SU-DHL-6 (cell line): ENCODE measurements at regions not wholly inside any gene's neighbourhood (a gene's known extent, or its start where the extent isn't known, plus 50 kb on each side); places are given as distances from the start of the nearest gene placed in this dataset.

ENCODE experiments used
- H2AFZ ChIP-seq: fragments of 200-600 bp; sonication (generic); 2 replicates; pipeline ENCODE4 v1.6.1; 2014; ENCODE audit warnings: low read depth, mild to moderate bottlenecking, moderate library complexity, mixed read lengths, antibody characterized with exemption, low read length; ENCODE audit not compliant: severe bottlenecking
- H3F3A ChIP-seq: fragments of 200-600 bp; shearing (Covaris generic); 2 replicates; pipeline ENCODE4 v1.6.0; 2016; ENCODE audit warnings: antibody characterized with exemption, mild to moderate bottlenecking; ENCODE audit not compliant: insufficient read depth
- H3K27ac ChIP-seq: fragments of 200-600 bp; sonication (generic); 2 replicates; pipeline ENCODE4 v1.5.1; 2016; ENCODE audit warnings: low read depth, mild to moderate bottlenecking, low read length, moderate library complexity, mixed read lengths
- H3K27me3 ChIP-seq: fragments of 200-600 bp; sonication (generic), shearing (Covaris generic); 2 replicates; pipeline ENCODE4 v1.6.0; 2014; ENCODE audit warnings: mild to moderate bottlenecking, low read length
- H3K36me3 ChIP-seq: fragments of 200-600 bp; sonication (generic); 2 replicates; pipeline ENCODE4 v1.6.1; 2014; ENCODE audit warnings: mild to moderate bottlenecking, low read length, mixed read lengths
- H3K4me2 ChIP-seq: fragments of 300-600, 200-600 bp; shearing (Covaris generic), sonication (generic); 2 replicates; pipeline ENCODE4 v1.6.0; 2014; ENCODE audit warnings: low read length, low read depth, mild to moderate bottlenecking; ENCODE audit not compliant: poor library complexity, severe bottlenecking
- H3K4me3 ChIP-seq: fragments of 200-600 bp; sonication (generic); 2 replicates; pipeline ENCODE4 v1.5.1; 2014; ENCODE audit warnings: antibody characterized with exemption, low read length, mild to moderate bottlenecking, mixed read lengths; ENCODE audit not compliant: insufficient read depth, poor library complexity, severe bottlenecking
- H3K79me2 ChIP-seq: fragments of 200-600 bp; sonication (generic); 2 replicates; pipeline ENCODE4 v1.6.1; 2014; ENCODE audit warnings: mild to moderate bottlenecking, low read length, moderate library complexity; ENCODE audit not compliant: insufficient read depth
- H3K9ac ChIP-seq: fragments of 200-600 bp; sonication (generic); 2 replicates; pipeline ENCODE4 v1.7.0; 2014; ENCODE audit warnings: mild to moderate bottlenecking, low read length
- H3K9me2 ChIP-seq: fragments of 200-600 bp; sonication (generic); replicated peaks from 2 replicates; pipeline ENCODE4 v1.6.1; 2014; ENCODE audit warnings: low read length; ENCODE audit not compliant: insufficient read depth
- H3K9me3 ChIP-seq: fragments of 200-600 bp; sonication (generic); 2 replicates; pipeline ENCODE4 v1.6.1; 2014; ENCODE audit warnings: low read length, mixed read lengths; ENCODE audit not compliant: insufficient read depth
- H4K20me1 ChIP-seq: fragments of 200-600 bp; sonication (generic); 2 replicates; pipeline ENCODE4 v1.6.1; 2014; ENCODE audit warnings: low read depth, mild to moderate bottlenecking, antibody characterized with exemption, low read length, moderate library complexity, mixed read lengths
- EZH2phosphoT487 ChIP-seq: fragments of 200-600 bp; sonication (generic), shearing (Covaris generic); conservative IDR thresholded peaks from 2 replicates; pipeline ENCODE4 v1.6.1; 2018; ENCODE audit warnings: mild to moderate bottlenecking, antibody characterized with exemption, low read length, moderate library complexity, mixed read lengths
- TF ChIP-seq, protein P1 (sequence below): fragments of 200-600 bp; sonication (generic); IDR thresholded peaks from one replicate; pipeline ENCODE4 v1.5.1; 2017; ENCODE audit warnings: antibody characterized with exemption, mild to moderate bottlenecking, low read length, moderate library complexity; ENCODE audit not compliant: insufficient read depth, poor library complexity, severe bottlenecking

DNA sequence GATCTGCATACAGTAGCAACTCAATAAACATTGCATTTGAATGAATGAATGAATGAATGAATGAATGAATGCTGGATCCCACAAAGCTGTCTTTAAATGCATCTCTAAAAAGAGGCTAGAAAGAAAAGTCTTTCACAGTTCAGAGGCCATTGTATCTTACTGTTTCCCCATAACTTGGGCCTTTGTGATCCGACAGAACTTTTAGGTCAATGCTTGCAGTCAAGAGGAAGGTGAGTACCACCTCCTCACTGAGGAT lies 119.9 kb upstream of the COPS8 start:
- Histone ChIP-seq H3K4me3 (no peak overlapping the region), H3F3A (no peaks in the 10 kb centered on the region), H4K20me1 (no peaks in the 10 kb centered on the region), H3K27ac (no peak overlapping the region), H3K9ac (no peak overlapping the region), H3K27me3 (no peaks in the 10 kb centered on the region), H3K4me2 (no peak overlapping the region), H3K36me3 (no peaks in the 10 kb centered on the region), H3K79me2 (no peaks in the 10 kb centered on the region), H3K9me3 (no peaks in the 10 kb centered on the region), H3K9me2 (no peaks in the 10 kb centered on the region), H2AFZ (no peak overlapping the region)
- TF ChIP-seq, protein P1, sequence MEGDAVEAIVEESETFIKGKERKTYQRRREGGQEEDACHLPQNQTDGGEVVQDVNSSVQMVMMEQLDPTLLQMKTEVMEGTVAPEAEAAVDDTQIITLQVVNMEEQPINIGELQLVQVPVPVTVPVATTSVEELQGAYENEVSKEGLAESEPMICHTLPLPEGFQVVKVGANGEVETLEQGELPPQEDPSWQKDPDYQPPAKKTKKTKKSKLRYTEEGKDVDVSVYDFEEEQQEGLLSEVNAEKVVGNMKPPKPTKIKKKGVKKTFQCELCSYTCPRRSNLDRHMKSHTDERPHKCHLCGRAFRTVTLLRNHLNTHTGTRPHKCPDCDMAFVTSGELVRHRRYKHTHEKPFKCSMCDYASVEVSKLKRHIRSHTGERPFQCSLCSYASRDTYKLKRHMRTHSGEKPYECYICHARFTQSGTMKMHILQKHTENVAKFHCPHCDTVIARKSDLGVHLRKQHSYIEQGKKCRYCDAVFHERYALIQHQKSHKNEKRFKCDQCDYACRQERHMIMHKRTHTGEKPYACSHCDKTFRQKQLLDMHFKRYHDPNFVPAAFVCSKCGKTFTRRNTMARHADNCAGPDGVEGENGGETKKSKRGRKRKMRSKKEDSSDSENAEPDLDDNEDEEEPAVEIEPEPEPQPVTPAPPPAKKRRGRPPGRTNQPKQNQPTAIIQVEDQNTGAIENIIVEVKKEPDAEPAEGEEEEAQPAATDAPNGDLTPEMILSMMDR = no peak
- no peak for TF ChIP-seq EZH2phosphoT487

DNA sequence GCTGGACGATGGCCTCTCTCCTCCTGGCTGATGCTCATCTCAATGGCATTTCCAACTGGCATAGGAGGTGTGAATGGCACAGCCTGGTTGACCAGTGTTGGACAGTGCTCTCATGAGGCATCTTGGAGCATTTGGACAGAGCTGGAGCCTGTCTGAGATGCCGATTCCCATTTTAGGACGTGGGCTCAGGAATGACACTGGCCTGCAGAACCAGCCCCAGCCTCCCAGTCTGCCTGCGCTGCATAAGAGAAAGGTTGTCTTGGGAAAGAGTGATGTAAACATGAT lies 118.2 kb upstream of the COPS8 start:
- Histone ChIP-seq H3F3A (no peaks in the 10 kb centered on the region), H3K36me3 (no peaks in the 10 kb centered on the region), H3K4me2 (no peak overlapping the region), H3K27ac (no peak overlapping the region), H2AFZ (no peak overlapping the region), H3K9me2 (no peaks in the 10 kb centered on the region), H3K9ac (no peak overlapping the region), H3K4me3 (no peak overlapping the region), H3K9me3 (no peaks in the 10 kb centered on the region), H3K79me2 (no peaks in the 10 kb centered on the region), H3K27me3 (no peaks in the 10 kb centered on the region), H4K20me1 (no peaks in the 10 kb centered on the region)
- no peak for TF ChIP-seq EZH2phosphoT487
- TF ChIP-seq, protein P1 = no peak

DNA sequence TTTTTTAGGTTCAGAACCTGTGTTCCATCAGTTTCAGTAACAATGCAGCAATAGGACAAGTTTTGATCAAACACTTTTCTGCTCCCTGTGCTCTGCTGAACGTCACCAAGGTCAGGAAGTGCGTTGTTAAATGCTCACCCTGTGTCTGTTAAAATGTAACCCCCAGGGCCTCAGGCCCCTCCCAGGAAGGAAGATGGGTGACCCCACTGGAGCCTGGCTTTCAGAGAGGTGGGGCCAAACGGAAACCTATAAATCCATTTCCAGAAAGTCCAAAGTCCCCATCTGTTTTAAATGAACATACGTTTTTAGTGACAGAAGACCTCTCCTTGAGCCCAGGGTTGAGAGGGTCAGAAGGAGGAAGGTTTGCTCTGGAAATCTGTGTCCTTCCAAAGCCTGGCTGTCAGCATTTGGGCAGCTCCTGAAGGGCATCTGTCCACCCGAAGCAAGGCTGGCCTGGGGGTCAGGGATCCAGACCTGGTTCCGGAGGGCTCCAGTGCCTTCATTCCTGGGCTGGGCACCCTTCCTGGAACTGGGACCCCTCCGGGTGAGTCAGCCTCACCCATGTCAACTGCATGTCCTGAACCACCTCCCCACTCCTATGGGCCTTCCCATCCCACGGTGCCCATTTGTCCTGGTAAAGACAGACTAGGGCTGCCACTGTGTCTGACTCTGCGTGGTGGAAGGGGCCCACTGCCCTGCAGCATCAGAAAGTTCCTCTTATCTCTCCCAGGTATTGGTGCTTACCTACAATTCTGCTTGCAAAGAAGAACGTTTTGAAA lies 117.4 kb upstream of the COPS8 start:
- Histone ChIP-seq H3K79me2 (no peaks in the 10 kb centered on the region), H3K27me3 (no peaks in the 10 kb centered on the region), H3K4me3 (no peak overlapping the region), H3K9me3 (no peaks in the 10 kb centered on the region), H3K36me3 (no peaks in the 10 kb centered on the region), H2AFZ (no peak overlapping the region), H3K4me2 (no peak overlapping the region), H3F3A (no peaks in the 10 kb centered on the region), H3K9ac (no peak overlapping the region), H3K9me2 (no peaks in the 10 kb centered on the region), H3K27ac (no peak overlapping the region), H4K20me1 (no peaks in the 10 kb centered on the region)
- TF ChIP-seq, protein P1 = no peak
- TF ChIP-seq EZH2phosphoT487 = no peak
